GM19455 (cell line): ENCODE measurements at regions not wholly inside any gene's neighbourhood (a gene's known extent, or its start where the extent isn't known, plus 50 kb on each side); places are given as distances from the start of the nearest gene placed in this dataset.

ENCODE experiments used
- ATAC-seq: cut with Tn5 transposase; IDR thresholded peaks from one replicate; pipeline ENCODE4 v1.9.1; 2021; ENCODE audit not compliant: unreplicated experiment

GRCh38 chr9:108386032-108386431, 469.8 kb downstream of the ACTL7B start:
- ATAC-seq: no peak

GRCh38 chr9:108383796-108384195, 472.0 kb downstream of the ACTL7B start:
- ATAC-seq: no peak

DNA sequence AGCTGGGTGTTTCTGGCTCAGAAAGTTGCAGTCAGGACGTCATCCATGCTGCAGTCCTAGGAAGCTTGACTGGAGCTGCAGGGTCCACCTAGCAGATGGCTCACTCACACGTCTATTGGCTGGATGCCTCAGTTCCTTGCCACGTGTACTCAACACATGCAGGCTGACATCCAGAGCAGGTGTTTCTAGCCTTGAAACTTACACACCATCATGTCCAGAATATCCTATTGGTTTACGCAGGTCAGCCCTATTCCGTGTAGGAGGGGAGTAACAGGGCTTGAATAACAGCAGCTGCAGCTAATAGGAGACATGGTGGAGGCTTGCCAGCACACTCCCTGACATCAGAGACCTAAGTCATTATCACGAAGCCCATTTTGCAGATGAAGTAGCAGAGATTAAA, 473.5 kb downstream of the ACTL7B start:
- no peak for ATAC-seq

DNA sequence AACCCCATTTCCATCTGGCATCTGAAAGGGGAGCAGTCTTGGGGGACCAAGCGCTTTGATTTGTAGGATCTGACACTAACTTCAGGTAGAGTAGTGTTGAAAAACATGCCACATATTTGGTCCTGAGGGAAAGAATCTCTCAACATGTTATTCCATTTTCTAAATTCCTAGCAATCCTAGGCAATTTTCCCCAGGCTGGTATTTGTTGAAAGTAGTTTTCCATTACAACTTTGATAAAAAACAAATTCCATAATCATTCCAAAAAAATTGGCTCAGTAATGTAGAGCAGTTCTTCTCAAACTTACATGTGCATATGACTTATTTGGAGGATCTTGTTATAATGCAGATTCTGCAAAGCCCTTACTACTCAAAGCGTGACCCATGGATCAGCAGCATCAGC, 477.9 kb downstream of the ACTL7B start:
- no peak for ATAC-seq

DNA sequence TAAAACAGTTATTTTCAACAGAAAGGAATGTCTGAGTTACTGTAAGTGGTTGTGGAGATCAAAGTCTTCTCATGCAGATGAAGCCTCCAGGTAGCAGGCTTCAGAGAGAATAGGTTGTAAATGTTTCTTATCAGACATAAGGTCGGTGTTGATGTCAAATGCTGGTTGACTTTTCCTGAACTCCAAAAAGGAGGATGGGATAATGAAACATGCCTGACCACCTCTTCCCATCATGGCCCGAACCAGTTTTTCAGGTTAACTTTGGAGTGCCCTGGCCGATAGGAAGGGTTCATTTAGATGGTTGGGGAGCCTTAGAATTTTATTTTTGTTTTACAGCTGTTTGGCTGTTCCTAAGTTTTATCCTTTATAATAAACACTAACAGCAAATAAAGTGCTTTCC, 478.4 kb downstream of the ACTL7B start:
- no peak for ATAC-seq

- ATAC-seq: no peak
Observed at GRCh38 chr9:108376140-108376539, 479.6 kb downstream of the ACTL7B start.

DNA sequence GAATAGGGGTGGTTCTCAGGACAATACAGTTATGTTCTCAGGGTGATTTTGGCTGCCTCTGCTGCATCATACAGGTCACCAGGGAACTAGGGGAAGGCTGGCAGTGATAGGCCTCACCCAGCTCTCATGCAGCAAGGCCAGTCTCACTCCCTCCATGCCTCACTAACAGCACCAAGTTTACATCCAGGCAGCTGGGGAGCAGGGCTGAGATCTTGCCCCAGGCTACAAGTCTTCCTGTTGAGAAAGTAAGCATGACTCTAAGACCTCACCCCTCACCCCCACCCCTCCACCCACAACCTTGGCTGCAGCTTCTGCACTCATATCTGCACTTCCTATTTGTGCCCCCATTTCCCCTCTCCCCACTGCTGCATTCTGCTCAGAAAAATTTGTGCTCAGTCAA, 481.2 kb downstream of the ACTL7B start:
- ATAC-seq: no peak

GRCh38 chr9:108367188-108367587, 488.6 kb downstream of the ACTL7B start:
- ATAC-seq: no peak

- no peak for ATAC-seq
Observed at GRCh38 chr9:108363311-108363710, 492.5 kb downstream of the ACTL7B start.

- ATAC-seq: no peak
Observed at GRCh38 chr9:108360304-108360703, 495.5 kb downstream of the ACTL7B start.

DNA sequence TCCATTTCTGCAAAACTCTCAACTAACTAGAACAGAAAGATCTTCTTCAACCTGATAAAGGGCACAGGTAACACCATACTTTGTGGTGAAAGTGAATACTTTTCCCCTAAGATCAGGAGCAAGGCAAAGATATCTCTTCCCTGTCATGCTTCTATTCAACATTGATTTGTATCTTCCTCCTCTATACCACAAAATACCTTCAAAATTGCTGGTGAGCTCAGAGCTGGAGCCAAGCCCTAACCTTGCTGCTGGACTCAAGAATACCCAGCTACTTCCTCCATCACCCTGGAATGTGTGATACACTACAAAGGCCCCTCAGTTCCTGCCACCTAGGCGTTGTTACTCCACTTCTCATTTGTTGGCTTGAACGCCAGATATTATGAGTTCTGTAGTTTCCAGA, 499.0 kb downstream of the ACTL7B start:
- no peak for ATAC-seq

DNA sequence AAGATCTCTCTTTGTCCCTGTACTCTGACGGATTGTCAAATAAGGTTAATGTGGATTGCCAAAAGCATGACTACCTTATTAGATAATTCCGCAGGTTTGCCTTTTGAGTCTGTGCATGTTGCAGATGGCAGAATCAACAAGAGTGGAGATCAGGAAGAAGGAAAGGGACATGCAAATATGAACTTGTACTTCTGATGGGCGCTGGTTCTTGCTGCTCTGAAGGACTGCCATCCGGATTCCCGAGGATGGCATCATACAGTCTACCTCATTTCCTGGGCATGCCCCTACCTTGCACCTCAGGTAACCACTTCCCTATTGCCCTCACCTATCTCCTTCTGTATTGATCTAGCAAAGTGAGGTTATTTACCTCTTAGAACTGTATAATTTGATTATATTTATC, 504.2 kb downstream of the ACTL7B start:
- no peak for ATAC-seq

GRCh38 chr9:108347463-108348188, 508.2 kb downstream of the ACTL7B start:
- no peak for ATAC-seq

- ATAC-seq: no peak
Observed at GRCh38 chr9:108345826-108346225, 510.0 kb downstream of the ACTL7B start.

GRCh38 chr9:108339251-108339650, 516.5 kb downstream of the ACTL7B start:
- ATAC-seq: no peak

- ATAC-seq: no peak
Observed at GRCh38 chr9:108336575-108336974, 519.2 kb downstream of the ACTL7B start.

DNA sequence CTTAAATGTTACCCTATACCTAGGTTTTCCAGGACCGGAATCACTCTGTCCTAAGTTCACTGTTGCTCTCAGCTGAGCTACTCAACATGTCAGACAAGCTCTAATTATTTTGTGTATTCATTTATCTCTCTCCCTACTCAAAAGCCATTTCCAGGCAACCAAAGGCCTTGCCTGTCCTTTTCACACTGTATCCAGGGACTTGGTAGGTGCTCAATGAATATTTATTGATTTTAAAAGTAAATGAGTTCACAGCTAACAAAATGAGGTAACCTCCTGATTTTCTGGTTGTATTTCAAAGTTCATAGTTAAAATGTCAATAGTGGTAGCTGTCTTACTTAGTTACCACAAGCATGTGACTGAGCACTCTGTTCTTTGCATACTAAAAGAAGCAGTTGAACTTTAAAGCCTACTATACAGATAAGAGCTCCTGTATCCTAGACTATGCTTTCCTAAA, 522.2 kb downstream of the ACTL7B start:
- no peak for ATAC-seq

- no peak for ATAC-seq
Observed at GRCh38 chr9:108331596-108331995, 524.2 kb downstream of the ACTL7B start.

DNA sequence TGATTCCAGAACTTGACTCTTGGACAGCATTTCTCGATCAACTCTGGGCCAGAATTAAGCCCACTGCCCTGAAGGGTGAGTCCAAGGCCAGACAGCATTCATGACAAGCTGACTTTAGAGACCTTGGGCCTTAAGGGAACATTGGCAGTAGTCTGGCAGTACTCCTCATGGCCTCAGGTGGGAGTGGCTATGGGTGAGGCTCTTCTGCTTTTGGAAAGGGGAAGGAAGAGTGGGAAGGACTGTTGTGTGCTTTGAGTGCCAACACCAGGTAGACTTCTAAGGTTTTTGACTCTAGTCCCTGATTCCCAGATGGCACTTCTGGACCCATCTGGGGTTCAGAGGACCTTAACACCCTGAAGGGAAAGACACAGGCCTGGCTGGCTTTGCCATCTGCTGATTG, 530.4 kb downstream of the ACTL7B start:
- no peak for ATAC-seq

DNA sequence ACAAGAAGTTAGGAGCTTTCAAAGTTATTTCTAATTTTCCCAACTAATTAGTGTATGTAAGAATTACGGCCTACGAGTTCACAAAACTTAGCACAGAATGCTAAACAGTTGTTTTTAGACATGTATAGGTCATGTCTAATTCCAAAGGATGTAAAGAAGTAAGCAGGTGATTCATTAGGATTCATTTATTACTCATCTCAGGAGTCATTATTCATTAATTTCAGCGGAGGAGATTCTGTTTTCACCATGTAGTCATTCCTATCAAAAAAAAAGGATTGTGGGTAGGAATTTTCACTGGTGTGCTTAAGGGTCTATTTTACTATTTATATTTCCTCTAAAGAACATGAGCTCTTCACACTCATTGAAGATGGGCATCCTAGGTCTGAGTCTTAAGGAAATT, 532.2 kb downstream of the ACTL7B start:
- ATAC-seq: no peak

DNA sequence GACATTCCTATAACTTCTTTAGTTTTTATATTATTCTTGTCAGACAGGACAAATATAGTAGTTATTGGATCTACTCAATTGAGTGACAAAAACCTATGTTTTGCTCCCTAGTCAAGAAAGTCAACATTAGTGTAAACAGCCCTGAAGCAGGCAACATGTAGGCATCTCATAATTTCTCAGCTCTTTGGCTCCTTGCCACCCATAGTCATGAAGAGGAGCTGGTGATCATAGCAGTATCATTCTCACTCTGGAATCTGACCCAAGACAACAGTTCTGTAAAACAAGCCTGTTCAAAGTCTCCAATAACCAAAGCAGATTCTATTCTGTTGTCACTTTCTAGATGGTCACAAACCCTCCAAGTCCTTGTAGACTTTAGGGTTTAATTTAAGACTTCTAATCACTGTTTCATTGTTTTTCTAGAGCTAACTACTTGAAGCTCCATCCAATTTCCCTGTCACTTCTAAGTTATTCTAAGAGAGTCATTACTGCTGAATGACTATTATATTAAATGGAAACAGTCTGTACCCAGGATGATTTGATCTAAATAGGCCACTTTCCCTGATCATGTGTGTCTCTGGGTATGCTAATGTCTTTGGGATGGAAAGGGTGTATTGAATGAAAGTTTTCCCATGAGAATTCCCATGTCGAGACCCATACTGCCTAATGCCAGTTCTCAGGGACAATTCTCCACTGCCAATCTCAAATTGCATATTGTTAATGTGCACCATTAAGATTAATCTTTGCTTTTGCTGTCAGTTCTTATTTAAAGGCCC, 533.3 kb downstream of the ACTL7B start:
- no peak for ATAC-seq

GRCh38 chr9:108316630-108317029, 539.2 kb downstream of the ACTL7B start:
- no peak for ATAC-seq
